Fibroblast of skin of left quadriceps (primary cell): ENCODE measurements at regions not wholly inside any gene's neighbourhood (a gene's known extent, or its start where the extent isn't known, plus 50 kb on each side); places are given as distances from the start of the nearest gene placed in this dataset.

Source experiments
- DNase-seq, 2 experiments: peaks; one replicate each; pipeline ENCODE4 v3.0.0-alpha.2; 2013; ENCODE audit warnings: low read depth in 2 of 2

- no peak for DNase-seq
Measured at GRCh38 chr13:36552334-36552733, 120.0 kb downstream of the CCNA1 start.

GRCh38 chr13:36553491-36553890 is 120.3 kb upstream of the SERTM1 start:
- no peak for DNase-seq

- DNase-seq, result no peak
Measured at GRCh38 chr13:36555151-36555986, 118.5 kb upstream of the SERTM1 start.

- DNase-seq, result no peak
Measured at GRCh38 chr13:36559375-36559774, 114.4 kb upstream of the SERTM1 start.

GRCh38 chr13:36567485-36567884 is 106.3 kb upstream of the SERTM1 start:
- no peak for DNase-seq

GRCh38 chr13:36570489-36570888 is 103.3 kb upstream of the SERTM1 start:
- no peak for DNase-seq

GRCh38 chr13:36571444-36571843 is 102.4 kb upstream of the SERTM1 start:
- no peak for DNase-seq

GRCh38 chr13:36582977-36583376 is 90.8 kb upstream of the SERTM1 start:
- no peak for DNase-seq

- DNase-seq, result no peak
Measured at GRCh38 chr13:36599641-36600040, 74.2 kb upstream of the SERTM1 start.

- DNase-seq, result no peak
Measured at GRCh38 chr13:36601186-36601585, 72.6 kb upstream of the SERTM1 start.

- no peak for DNase-seq
Measured at GRCh38 chr13:36606060-36606459, 67.8 kb upstream of the SERTM1 start.

- no peak for DNase-seq
Measured at GRCh38 chr13:36608474-36608873, 65.3 kb upstream of the SERTM1 start.

GRCh38 chr13:36612230-36612629 is 61.6 kb upstream of the SERTM1 start:
- DNase-seq, result no peak

- no peak for DNase-seq
Measured at GRCh38 chr13:36616706-36617105, 57.1 kb upstream of the SERTM1 start.

GRCh38 chr13:36619535-36619934 is 54.3 kb upstream of the SERTM1 start:
- no peak for DNase-seq
